ENCODE measurements at regions not wholly inside any gene's neighbourhood (a gene's known extent, or its start where the extent isn't known, plus 50 kb on each side); places are given as distances from the start of the nearest gene placed in this dataset.
"Not testable (repeated sequence)": the region's sequence is repeated elsewhere in the genome, so short reads cannot be mapped to it uniquely, and the experiment has no call there.

DNA sequence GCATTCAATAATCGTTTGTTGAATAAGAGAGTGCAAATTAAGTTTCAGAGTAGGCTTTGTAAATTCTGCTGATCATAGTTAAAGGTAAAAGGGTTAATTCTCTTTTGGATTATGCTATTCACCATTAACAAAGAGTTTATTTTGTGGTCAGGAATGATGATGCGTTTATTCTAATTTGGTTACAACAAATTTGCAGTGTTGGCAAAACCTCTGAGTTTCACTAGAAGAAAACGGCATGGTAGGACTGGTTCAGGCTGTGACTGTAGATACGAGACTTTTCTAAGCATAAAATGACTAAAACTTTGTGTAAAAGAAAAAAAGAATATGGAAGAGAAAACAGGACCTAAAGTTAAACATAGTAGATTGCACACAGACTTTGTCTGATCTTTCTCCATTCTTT, 234.7 kb downstream of the TLR4 start:
- no peak for DNase-seq (ENCODE audit: low read depth)

DNA sequence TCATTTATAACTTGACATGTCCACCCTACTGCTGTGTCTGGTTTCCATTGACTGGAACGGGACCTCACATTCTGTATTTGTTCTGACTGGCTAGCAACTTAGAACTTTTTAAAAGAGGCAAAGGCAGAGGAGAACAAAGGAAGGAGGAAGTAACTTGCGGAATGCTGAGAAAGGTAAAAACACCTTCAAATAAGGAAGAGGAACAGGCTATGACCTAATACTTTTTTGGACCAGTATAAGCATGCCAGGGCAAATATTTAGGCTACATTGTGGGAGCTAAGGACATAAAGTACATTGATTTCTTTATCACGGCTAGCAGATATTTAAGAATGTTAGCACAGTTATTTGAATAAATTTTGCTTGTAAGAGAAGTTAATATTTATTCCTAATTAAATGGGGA, 240.5 kb downstream of the TLR4 start:
- not testable (repeated sequence) for DNase-seq (ENCODE audit: low read depth)

- DNase-seq (ENCODE audit: low read depth) = no peak
Observed at GRCh38 chr9:117945286-117945685, 241.1 kb downstream of the TLR4 start.

GRCh38 chr9:117951127-117951526, 246.9 kb downstream of the TLR4 start:
- no peak for DNase-seq (ENCODE audit: low read depth)

DNA sequence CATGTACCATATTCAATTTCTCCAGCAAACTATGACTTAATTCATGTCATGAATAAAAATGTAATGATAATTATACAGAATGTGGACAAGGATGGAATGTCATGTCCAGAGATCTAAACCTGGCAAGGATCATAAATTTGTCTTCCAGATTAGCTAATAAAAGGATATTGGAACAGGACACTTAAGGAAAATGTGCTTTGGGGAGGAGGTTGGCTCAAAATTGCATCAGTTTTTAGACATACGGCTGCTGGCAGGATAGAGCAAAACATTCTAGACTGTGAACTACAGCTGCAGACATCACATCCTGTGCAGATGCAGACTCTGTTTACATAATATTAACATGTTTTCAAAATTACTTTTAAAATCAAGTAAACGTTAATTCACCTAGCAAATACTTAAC, 248.4 kb downstream of the TLR4 start:
- no peak for DNase-seq (ENCODE audit: low read depth)

GRCh38 chr9:117957267-117957666, 253.1 kb downstream of the TLR4 start:
- DNase-seq (ENCODE audit: low read depth) = no peak

DNA sequence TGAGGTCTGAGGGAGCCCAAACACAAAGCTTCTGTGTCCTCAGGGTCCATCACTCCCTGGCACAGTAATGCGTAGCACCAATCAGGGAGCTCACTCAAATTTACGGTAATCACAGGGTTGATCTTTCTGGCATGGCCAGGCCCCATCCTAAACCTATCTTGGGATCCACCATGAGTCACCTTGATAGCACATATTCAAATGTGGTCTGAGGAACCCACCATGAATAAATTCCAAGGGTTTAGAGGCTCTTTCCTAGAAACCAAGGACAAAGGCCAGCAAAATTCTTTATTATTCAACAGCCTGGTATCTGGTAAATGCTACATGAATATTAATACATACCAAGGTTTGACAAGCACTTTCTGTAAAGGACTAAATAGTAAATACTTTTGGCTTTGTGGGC, 254.5 kb downstream of the TLR4 start:
- no peak for DNase-seq (ENCODE audit: low read depth)

DNA sequence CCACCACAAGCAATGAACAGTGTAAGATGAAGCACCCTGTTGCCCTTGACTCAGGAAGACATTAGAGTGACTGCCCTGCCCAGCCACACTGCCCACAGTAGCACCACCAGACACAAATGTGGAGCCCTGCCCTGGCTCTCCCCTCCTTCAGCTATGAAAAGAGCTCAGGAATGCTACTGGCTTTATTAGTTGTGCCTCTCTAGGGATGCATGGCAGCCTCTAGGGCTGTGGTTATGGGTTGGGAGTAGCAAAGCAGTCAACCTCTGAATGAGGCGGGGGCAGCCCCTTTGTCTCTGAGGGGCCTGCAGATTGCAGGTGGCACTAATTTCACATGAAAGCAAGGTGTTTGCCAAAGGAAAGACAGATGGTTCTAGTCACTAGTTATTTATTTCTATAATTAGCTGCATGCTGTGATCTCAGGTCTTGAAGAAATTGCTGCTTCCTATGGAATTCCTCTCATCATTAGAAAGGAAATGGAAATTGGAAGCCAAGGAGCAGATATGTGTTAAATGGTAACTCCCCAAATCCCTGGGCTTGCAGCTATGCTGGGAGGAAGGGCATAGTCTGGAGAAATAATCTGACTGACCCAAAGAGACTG, 259.4 kb downstream of the TLR4 start:
- DNase-seq (ENCODE audit: low read depth) = no peak

GRCh38 chr9:117970276-117971050, 266.3 kb downstream of the TLR4 start:
- no peak for DNase-seq (ENCODE audit: low read depth)

GRCh38 chr9:117974108-117974507, 269.9 kb downstream of the TLR4 start:
- DNase-seq (ENCODE audit: low read depth) = no peak

- no peak for DNase-seq (ENCODE audit: low read depth)
Observed at GRCh38 chr9:117979914-117980313, 275.7 kb downstream of the TLR4 start.

DNA sequence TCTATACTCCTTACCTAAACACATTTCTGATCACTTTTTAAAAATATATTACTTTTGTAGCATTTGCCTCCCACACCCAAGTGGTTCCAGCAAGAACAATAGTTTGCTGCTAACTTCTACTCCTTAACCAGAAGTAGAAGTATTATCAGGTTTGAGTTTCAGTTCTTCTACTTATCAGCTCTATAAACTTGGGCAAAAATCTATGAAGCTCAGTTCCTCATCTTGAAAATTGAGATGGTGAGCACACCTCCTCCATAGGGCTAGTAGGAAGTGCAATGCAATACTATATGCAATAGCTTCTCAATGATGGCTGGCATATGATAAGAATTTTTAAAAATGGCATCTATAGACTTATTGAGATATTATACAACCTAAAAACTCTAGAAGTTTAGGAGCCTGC, 283.7 kb downstream of the TLR4 start:
- DNase-seq (ENCODE audit: low read depth) = no peak

GRCh38 chr9:117992006-117992405, 287.8 kb downstream of the TLR4 start:
- DNase-seq (ENCODE audit: low read depth) = no peak

DNA sequence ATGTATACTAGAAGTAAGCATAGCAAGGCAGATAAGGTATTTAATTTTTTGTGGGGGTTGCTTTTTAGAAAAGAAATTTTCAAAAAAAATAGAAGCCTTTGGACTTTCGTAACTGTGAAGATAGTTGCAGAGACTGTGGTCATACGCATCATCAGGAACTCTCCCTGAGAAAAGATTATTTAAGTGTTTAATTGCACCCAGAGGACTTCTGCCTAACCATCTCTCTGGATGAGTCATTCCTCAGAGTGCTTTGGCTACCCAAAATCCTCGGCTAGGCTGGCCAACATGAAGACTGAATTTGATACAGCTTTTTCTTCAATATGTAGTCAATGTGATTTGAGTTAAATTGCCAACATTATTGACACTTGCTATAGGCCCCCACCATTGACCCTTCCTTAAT, 296.4 kb downstream of the TLR4 start:
- no peak for DNase-seq (ENCODE audit: low read depth)

- DNase-seq (ENCODE audit: low read depth) = no peak
Observed at GRCh38 chr9:118003240-118003639, 299.0 kb downstream of the TLR4 start.

DNA sequence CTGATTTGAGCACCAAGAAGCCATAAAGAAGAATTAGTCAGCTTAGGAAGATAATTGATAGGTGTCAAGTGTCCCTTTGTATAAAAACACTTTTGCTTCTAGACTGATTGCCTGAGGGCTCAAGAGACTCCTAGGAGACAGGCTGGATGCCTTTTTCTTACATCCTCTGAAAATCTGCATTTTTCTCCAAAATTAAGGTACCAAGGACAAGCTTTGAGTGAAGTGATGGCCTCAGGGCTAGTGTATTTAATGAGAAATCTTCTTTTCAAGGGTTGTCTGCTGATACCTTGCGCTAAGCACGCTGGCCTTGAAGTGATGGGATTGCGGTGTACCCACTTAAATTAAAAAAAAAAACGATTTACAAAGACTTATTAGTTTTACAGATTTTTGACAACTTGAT, 304.0 kb downstream of the TLR4 start:
- DNase-seq (ENCODE audit: low read depth) = no peak

DNA sequence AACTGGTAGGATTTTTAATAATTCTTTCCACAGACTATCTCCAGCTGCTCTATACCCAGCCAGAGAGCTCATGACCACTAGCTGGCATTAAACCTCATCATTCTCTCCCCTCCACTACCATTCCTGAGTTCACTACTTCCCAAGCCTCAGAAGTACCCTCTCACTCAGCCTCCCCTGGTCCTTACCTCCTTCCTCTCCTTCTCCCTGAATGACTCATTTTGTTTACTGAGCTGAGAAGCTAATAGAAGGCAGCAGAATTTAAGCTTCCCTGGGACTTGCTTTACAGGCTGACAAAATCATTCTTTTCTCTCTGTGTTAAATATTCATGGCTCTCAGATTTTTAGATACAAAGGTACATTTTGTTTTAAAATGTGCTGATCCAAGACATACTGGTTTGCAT, 305.4 kb downstream of the TLR4 start:
- DNase-seq (ENCODE audit: low read depth) = no peak

DNA sequence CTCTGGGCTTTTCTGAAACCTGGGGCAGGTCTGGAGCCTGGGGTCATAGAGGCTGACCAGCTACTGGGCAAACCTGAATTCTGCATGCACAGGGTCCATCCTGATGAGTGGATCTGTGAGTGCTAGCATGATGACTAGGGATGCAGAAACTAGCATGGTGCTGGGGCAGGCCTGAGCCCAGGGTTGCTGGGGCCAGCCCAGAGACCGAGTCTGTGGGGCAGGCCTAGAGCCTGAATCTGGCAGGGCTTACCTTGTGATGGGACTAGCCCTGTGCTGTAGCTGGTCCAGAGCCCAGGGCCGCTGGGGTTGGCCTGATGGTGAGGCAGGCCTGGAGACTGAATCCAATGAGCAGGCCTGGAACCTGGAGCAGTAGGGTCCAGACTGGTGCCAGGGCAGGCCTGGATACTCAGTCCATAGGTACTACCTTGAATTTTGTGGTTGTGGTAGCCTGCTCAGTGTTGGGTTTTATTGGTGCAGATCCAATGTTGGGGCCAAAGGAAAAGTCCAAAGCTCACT, 313.5 kb downstream of the TLR4 start:
- DNase-seq (ENCODE audit: low read depth) = no peak

- DNase-seq (ENCODE audit: low read depth) = no peak
Observed at GRCh38 chr9:118023644-118024043, 319.4 kb downstream of the TLR4 start.

- no peak for DNase-seq (ENCODE audit: low read depth)
Observed at GRCh38 chr9:118028225-118028624, 324.0 kb downstream of the TLR4 start.

DNA sequence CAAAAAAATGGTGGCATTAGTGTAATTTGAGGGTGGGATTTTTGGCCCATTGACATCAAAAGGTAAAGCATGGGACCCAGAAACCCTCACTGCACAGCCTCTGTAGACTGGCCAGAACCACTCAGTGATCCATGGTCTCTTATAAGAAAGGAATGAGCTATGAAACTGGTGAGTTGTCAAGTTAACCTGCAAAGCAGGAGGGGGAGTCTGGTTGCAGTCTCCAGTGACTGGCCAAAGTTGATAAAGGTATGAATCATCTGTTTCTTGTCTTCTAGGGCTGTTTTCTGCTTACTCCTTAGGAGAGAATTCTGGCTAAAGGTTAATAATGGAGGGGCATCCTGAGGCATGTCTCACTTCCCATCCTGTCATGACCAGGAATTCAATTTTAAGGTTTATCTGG, 325.2 kb downstream of the TLR4 start:
- DNase-seq (ENCODE audit: low read depth) = no peak

DNA sequence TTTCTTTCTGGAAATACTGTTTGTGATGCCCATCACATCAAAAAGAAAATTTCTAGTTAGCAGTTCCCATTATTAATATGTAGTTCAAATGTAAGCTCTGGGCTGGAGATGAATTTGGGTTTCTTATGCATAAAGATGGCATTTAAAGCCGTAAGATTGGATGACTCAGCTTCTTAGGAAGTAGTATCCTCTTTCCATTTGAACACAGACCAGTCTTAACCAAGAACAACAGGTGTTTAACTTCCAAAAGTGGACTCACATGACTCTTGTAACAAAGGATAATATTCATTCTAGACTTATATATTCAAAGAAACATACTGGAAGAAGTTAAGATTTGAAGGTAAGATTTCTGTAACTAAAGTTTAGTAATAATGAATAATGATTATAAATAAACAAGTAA, 330.5 kb downstream of the TLR4 start:
- DNase-seq (ENCODE audit: low read depth) = no peak

DNA sequence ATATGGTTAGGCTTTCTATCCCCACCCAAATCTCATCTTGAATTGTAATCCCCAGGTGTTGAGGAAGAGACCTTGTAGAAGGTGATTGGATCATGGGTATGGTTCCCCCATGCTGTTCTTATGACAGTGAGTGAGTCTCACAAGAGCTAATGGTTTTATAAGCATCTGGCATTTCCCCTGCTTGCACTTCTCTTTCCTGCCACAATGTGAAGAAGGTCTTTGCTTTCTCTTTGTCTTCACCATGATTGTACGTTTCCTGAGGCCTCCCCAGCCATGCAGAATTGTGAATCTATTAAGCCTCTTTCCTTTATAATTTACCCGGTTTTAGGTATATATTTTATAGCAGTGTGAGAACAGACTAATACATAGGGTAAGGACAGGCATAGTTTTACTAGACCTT, 334.5 kb downstream of the TLR4 start:
- DNase-seq (ENCODE audit: low read depth) = no peak

GRCh38 chr9:118058227-118058626, 354.0 kb downstream of the TLR4 start:
- no peak for DNase-seq (ENCODE audit: low read depth)

All from amniotic epithelial cell (primary cell).